Stomach (tissue), 8 donors: ENCODE measurements at regions not wholly inside any gene's neighbourhood (a gene's known extent, or its start where the extent isn't known, plus 50 kb on each side); places are given as distances from the start of the nearest gene placed in this dataset.

Source experiments
- DNase-seq, 2 donors: peaks; one replicate each; pipeline versions ENCODE4 v3.0.0 to v3.0.0-alpha.2; 2013 to 2019
- H3K27ac ChIP-seq, 5 donors: fragments of 200-600 bp in 4 of 5; sonication (generic) in 4 of 5; one replicate each; pipeline ENCODE4 v1.5.1; 2013 to 2019; ENCODE audit warnings: mild to moderate bottlenecking in 1 of 5, moderate library complexity in 1 of 5
- H3K27me3 ChIP-seq, 3 donors: fragments of 200-600 bp; sonication (generic); one replicate each; pipeline ENCODE4 v1.5.1; 2017 to 2019; ENCODE audit warnings: mixed run types in 1 of 3
- H3K36me3 ChIP-seq, 4 donors: fragments of 200-600 bp; sonication (generic); 1 replicate in 3 of 4; 2 replicates in 1 of 4; pipeline ENCODE4 v1.5.1; 2016 to 2019
- H3K4me1 ChIP-seq, 4 donors: fragments of 200-600 bp; sonication (generic); one replicate each; pipeline ENCODE4 v1.5.1; 2016 to 2019
- H3K4me3 ChIP-seq, 4 donors: fragments of 200-600 bp; sonication (generic) in 3 of 4; one replicate each; pipeline ENCODE4 v1.5.1; 2016 to 2019; ENCODE audit warnings: mild to moderate bottlenecking in 1 of 4
- H3K9me3 ChIP-seq, 4 donors: fragments of 200-600 bp; sonication (generic); one replicate each; pipeline ENCODE4 v1.5.1; 2016 to 2019
- EP300 ChIP-seq: sonication (generic); formaldehyde crosslinking; IDR thresholded peaks from one replicate; pipeline ENCODE4 v1.6.1; 2017; ENCODE audit warnings: antibody characterized with exemption
- POLR2A ChIP-seq, 4 donors: fragments of 450-650 bp; IDR thresholded peaks; one replicate each; pipeline ENCODE4 v1.6.1; 2016; ENCODE audit warnings: antibody characterized with exemption in 4 of 4, control low read depth in 2 of 4, mild to moderate bottlenecking in 1 of 4, moderate library complexity in 1 of 4
- POLR2AphosphoS5 ChIP-seq, 3 donors: sonication (generic); formaldehyde crosslinking; IDR thresholded peaks; one replicate each; pipeline ENCODE4 v1.6.1; 2016; ENCODE audit warnings: antibody characterized with exemption in 3 of 3
- WGBS, 5 donors: extraction: QIAGEN DNeasy Blood & Tissue Kit in 3 of 5; methylation state at CpG; one replicate each; pipeline versions ENCODE4 v1.1.5 to v1.1.7; 2013 to 2018; 5-methylcytosine and 5-hydroxymethylcytosine counted together
- intact Hi-C: fragments of 100-400 bp; cut with DNase I; formaldehyde crosslinking; loops from one replicate; pipeline ENCODE4 v1.15.1; 2023; ENCODE audit warnings: low total_unique reads
- TF ChIP-seq, protein P1 (sequence below), 7 experiments: fragments of 450-650 bp in 4 of 7; fragments of 200-600 bp in 3 of 7; sonication (generic) in 3 of 7; IDR thresholded peaks; one replicate each; pipeline ENCODE4 v1.5.1; 2016 to 2019; ENCODE audit warnings: antibody characterized with exemption in 7 of 7, control low read depth in 2 of 7, mild to moderate bottlenecking in 1 of 7
- donor health status: healthy with polysubstance abuse.
- donor health status: Bipolar disorder and iron deficiency.
- donor health status: healthy.

DNA sequence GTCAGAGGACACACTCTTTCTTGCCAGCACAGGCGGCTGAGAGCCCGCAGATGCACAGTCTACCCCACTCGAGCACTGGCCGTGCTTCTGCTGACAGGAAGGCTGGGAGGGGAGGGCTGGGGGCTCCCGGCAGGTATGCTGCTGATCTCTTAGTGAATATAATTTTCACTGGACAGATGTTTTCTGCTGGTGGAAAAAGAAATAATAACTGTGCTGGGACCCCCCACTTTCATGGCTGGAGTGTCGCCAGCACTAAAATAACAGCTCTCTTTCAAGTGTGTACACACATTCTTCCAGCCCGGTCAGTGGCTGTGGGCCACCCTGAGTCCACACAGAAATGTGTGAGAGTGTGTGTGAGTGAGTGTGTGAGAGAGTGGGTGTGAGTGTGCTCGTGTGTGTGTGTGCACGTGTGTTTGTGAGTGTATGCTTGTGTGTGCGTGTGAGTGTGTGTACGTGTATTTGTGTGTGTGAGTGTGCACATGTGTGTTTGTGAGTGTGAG, 167.7 kb upstream of the USP24 start:
- DNase-seq = peak in 1 of 2 donors; percentile 40
- Histone ChIP-seq H3K27me3 (no peaks in the 10 kb centered on the region), H3K4me1 (peaks cover 0 to 9% (median 3%) of the 10 kb centered on the region in 4 donors), H3K36me3 (no peaks in the 10 kb centered on the region), H3K4me3 (no peak overlapping the region), H3K27ac (peak overlapping the region in 2 of 5 donors; percentile 19 to 31), H3K9me3 (no peaks in the 10 kb centered on the region)
- WGBS, 5 donors = 57 to 66% (median 63%) methylated on average over 11 of the region's 11 CpGs
- TF ChIP-seq, protein P1, sequence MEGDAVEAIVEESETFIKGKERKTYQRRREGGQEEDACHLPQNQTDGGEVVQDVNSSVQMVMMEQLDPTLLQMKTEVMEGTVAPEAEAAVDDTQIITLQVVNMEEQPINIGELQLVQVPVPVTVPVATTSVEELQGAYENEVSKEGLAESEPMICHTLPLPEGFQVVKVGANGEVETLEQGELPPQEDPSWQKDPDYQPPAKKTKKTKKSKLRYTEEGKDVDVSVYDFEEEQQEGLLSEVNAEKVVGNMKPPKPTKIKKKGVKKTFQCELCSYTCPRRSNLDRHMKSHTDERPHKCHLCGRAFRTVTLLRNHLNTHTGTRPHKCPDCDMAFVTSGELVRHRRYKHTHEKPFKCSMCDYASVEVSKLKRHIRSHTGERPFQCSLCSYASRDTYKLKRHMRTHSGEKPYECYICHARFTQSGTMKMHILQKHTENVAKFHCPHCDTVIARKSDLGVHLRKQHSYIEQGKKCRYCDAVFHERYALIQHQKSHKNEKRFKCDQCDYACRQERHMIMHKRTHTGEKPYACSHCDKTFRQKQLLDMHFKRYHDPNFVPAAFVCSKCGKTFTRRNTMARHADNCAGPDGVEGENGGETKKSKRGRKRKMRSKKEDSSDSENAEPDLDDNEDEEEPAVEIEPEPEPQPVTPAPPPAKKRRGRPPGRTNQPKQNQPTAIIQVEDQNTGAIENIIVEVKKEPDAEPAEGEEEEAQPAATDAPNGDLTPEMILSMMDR (IDR thresholded peaks at IDR 0.05) = no peak
- intact Hi-C loops = no loop called here

DNA sequence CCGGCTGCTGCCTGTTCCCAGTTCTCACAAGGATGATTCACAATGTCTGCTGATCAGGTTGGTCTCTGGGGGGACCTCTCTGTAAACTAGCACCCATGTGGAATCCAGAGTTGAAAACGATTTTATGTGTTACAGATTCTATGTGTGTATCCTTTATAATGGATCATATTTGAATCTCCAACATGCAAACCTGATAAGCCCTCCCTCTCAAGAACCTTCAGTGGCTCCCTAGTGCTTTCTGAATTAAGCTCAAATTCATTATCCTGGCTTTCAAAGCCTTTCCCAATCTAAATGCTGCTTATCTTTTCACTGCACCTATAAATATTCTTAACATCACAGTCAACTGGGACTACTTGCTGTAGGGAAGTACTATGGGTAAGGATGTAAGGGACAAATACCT, 166.8 kb upstream of the USP24 start:
- H3K36me3 ChIP-seq = no peaks in the 10 kb centered on the region
- H3K4me3 ChIP-seq = no peak overlapping the region
- 61 to 84% (median 65%) methylated on average over 2 of the region's 2 CpGs for WGBS, 5 donors
- no peak for DNase-seq
- intact Hi-C loops = no loop called here
- no peaks in the 10 kb centered on the region for H3K9me3 ChIP-seq
- no peaks in the 10 kb centered on the region for H3K27me3 ChIP-seq
- H3K4me1 ChIP-seq = peaks cover 0 to 9% (median 3%) of the 10 kb centered on the region in 4 donors
- TF ChIP-seq POLR2A (IDR thresholded peaks at IDR 0.05) = no peak
- TF ChIP-seq EP300 = no peak
- TF ChIP-seq POLR2AphosphoS5 (IDR thresholded peaks at IDR 0.05) = no peak
- TF ChIP-seq, protein P1 (IDR thresholded peaks at IDR 0.05) = no peak
- H3K27ac ChIP-seq = no peak overlapping the region

DNA sequence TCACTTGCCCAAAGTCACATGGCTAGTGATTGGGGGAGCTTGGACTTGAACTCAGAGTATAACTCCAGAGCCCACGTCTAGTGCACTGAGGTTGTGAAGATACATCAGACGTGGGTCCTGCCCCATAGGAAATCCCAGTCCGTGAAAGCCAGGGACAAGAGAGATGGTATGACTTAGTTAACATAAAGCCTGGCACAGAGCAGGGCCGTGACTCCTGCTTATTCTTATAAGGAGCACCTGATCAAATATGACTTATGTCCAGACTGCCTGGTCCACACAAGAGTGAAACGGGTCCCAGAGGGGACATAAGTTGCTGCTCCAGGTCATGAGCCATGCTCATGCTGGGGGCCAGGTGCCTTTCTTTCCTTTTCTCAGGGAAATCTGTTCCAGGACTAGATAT, 166.3 kb upstream of the USP24 start:
- Histone ChIP-seq H3K9me3 (no peaks in the 10 kb centered on the region), H3K27ac (peak overlapping the region in 1 of 5 donors; percentile 42), H3K27me3 (no peaks in the 10 kb centered on the region), H3K36me3 (no peaks in the 10 kb centered on the region), H3K4me1 (peaks cover 0 to 9% (median 3%) of the 10 kb centered on the region in 4 donors), H3K4me3 (no peak overlapping the region)
- TF ChIP-seq, protein P1 (IDR thresholded peaks at IDR 0.05) = no peak
- DNase-seq = no peak
- intact Hi-C loops = no loop called here
- 80 to 89% (median 86%) methylated on average over 5 of the region's 5 CpGs for WGBS, 5 donors

DNA sequence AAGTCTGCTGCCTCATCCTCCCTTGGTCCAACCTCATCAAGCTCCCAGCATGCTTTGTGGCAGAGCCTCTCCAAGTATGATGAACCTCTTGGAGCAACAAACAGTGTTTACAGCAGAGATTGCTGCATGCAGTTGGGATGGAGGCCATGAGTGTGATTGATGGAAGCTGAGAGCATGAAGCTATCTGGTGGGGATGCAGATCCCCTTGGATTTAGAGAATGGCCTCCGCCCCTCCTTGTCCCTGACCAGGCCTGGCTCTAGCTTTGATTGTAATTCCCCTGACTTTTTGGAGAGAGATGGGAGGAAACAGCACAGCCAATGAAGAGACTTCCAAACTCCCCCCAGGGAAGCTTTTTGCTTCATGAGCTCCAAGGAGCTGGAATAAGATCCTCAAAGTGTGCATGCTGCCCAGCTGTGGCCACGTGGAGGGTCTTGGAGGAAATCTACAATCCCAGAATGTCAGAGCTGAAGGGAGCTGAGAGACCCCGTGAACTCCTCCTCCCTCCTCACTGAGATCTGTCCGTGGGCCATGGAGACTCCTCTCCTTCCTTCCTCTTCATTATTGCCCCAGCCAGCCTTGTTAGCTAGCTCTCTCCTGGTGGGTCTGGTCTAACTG, 165.3 kb upstream of the USP24 start:
- whole genome bisulfite sequencing, 5 donors = 65 to 75% (median 71%) methylated on average over 4 of the region's 4 CpGs
- DNase-seq = peak in 1 of 2 donors; percentile 89
- intact Hi-C loops = no loop called here
- Histone ChIP-seq H3K4me1 (peaks cover 0 to 13% (median 3%) of the 10 kb centered on the region in 4 donors), H3K27me3 (no peaks in the 10 kb centered on the region), H3K36me3 (no peaks in the 10 kb centered on the region), H3K9me3 (no peaks in the 10 kb centered on the region), H3K4me3 (no peak overlapping the region), H3K27ac (peak overlapping the region in 4 of 5 donors; percentile 5 to 56 (median 28))
- TF ChIP-seq, protein P1 (IDR thresholded peaks at IDR 0.05) = no peak
- no peak for TF ChIP-seq POLR2A (IDR thresholded peaks at IDR 0.05)
- TF ChIP-seq POLR2AphosphoS5 (IDR thresholded peaks at IDR 0.05) = peak in 2 of 3 donors; percentile 27 to 59
- no peak for TF ChIP-seq EP300
